GM10248 (cell line): ENCODE measurements at regions not wholly inside any gene's neighbourhood (a gene's known extent, or its start where the extent isn't known, plus 50 kb on each side); places are given as distances from the start of the nearest gene placed in this dataset.

Experiments used
- CTCF ChIA-PET: fragments of 300-600 bp; sonication (Branson Sonifier 250); formaldehyde crosslinking; extraction: SDS; loops from one replicate; lab custom pipeline; 2021; ENCODE audit warnings: antibody characterized with exemption; lab: Yijun Ruan, JAX
- POLR2A ChIA-PET: fragments of 350-650 bp; sonication (Branson Sonifier 250); formaldehyde crosslinking; extraction: SDS; loops from one replicate; lab custom pipeline; 2020; ENCODE audit warnings: antibody characterized with exemption; lab: Yijun Ruan, JAX
- DNase-seq: peaks from one replicate; pipeline ENCODE4 v3.0.0; 2012; ENCODE audit errors: extremely low spot score
- TF ChIP-seq, protein P1 (sequence below): IDR thresholded peaks from 2 replicates; pipeline ENCODE4 v1.5.1; 2012; ENCODE audit warnings: mild to moderate bottlenecking, low read depth; ENCODE audit errors: extremely low read depth, missing control alignments, control extremely low read depth

DNA sequence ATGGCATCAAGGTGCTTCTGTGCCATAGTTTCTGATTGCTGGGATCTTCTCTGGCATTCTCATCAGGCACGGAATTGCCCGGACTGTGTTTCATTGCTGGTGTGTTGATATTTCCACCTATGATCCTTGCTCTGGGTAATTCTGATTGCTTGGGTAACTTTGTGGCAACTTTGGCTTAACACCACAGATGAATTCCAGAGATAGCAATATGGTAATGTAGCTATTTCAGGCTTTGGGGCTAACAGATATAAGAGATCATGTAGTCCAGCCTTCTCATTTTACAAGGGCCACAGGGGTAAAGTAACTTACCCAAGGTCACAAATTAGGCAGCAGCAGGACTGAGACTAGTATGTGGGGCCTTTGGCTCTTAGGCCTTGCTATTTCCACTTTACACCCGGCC is 53.9 kb upstream of the PLPP4 start:
- no peak for DNase-seq
- ChIA-PET CTCF (interaction anchor here (4.4 kb wide), 1 partner anchor 20 kb away, joined by 20 read pairs; no protein-coding TSS in a partner anchor), POLR2A (no interaction called here)
- TF ChIP-seq, protein P1, sequence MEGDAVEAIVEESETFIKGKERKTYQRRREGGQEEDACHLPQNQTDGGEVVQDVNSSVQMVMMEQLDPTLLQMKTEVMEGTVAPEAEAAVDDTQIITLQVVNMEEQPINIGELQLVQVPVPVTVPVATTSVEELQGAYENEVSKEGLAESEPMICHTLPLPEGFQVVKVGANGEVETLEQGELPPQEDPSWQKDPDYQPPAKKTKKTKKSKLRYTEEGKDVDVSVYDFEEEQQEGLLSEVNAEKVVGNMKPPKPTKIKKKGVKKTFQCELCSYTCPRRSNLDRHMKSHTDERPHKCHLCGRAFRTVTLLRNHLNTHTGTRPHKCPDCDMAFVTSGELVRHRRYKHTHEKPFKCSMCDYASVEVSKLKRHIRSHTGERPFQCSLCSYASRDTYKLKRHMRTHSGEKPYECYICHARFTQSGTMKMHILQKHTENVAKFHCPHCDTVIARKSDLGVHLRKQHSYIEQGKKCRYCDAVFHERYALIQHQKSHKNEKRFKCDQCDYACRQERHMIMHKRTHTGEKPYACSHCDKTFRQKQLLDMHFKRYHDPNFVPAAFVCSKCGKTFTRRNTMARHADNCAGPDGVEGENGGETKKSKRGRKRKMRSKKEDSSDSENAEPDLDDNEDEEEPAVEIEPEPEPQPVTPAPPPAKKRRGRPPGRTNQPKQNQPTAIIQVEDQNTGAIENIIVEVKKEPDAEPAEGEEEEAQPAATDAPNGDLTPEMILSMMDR, result no peak

DNA sequence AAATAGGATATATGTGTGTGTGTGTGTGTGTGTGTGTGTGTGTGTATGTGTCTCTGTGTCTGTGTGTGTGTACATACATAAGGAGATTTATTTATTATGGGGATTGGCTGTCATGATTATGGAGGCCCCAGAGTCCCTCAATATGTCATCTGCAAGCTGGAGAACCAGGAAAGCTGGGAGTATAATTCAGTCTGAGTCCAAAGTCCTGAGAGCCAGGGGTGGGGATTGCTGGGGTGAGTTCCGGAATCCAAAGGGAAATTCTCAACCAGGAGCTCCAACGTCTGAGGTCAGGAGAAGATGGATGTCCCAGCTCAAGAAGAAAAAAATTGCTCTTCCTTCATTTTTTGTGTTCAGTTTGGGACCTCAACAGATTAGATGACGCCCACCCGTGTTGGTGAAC is 50.7 kb upstream of the PLPP4 start:
- TF ChIP-seq, protein P1, result no peak
- POLR2A ChIA-PET, result no interaction called here
- DNase-seq, result no peak
- CTCF ChIA-PET, result interaction anchor here (1.1 to 4.4 kb wide), 2 partner anchors 13 to 17 kb away, joined by 3 to 20 read pairs; no protein-coding TSS in a partner anchor
